ENCODE measurements at regions not wholly inside any gene's neighbourhood (a gene's known extent, or its start where the extent isn't known, plus 50 kb on each side); places are given as distances from the start of the nearest gene placed in this dataset.

DNA sequence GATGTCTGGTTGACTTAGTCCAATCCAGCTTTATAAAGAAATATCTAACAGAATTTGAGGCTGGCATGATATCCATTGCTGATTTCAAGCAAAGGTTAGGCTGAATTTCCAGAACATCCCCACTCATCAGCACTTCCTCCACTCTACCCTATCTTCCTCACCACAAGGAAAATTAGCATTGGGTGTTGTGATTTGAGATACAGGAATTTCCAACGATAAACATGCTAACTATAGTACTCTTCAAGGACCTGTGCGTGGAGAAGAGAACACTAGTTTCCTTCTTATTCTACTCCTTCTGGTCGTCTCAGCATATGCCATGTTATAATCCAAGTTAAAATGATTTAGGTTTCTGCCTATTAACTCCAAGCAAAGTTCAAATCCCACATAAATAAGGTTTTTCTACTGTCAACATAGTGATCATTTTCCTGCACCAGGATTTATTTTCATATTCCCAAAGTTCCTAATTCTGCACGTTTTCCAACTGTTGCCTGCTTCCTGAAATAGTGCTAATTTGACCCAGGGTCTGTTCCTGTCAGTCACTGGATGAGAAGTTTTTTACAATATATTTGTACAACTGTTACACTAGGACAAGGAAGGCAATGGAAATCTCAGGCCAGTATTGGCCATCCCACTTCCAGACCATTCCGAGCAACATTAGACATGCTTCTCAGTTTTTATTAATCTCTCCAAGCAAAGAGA, 177.6 kb upstream of the EDNRA start:
- Histone ChIP-seq H3K9me3 (no peaks in the 10 kb centered on the region), H3K4me3 (ENCODE audit: control insufficient read depth in 1 of 2, extremely low read depth in 1 of 2, low read length in 1 of 2) (no peak overlapping the region), H3K4me1 (ENCODE audit: control insufficient read depth in 1 of 2, extremely low read depth in 1 of 2, insufficient read depth in 2 of 2, low read length in 2 of 2) (no peaks in the 10 kb centered on the region), H3K36me3 (ENCODE audit: control insufficient read depth in 2 of 2, extremely low read depth in 1 of 2, insufficient read depth in 1 of 2, low read length in 1 of 2) (no peaks in the 10 kb centered on the region), H3K27ac (ENCODE audit: low read length) (no peak overlapping the region), H3K27me3 (replicated peaks in 1 of 2; ENCODE audit: control insufficient read depth in 2 of 2, extremely low read depth in 1 of 2, insufficient read depth in 2 of 2, low read length in 1 of 2) (no peaks in the 10 kb centered on the region)
- Mint-ChIP-seq H3K4me1 (no peaks in the 10 kb centered on the region), H3K36me3 (no peaks in the 10 kb centered on the region), H3K27me3 (no peaks in the 10 kb centered on the region), H3K27ac (no peak overlapping the region), H3K4me3 (no peak overlapping the region), H3K9me3 (no peaks in the 10 kb centered on the region)
- ChIA-PET CTCF (interaction anchor here in 1 of 2 donors (0.5 kb wide), 1 partner anchor 203 kb away, joined by 4 read pairs; no protein-coding TSS in a partner anchor), POLR2A (interaction anchor here in 1 of 2 donors (0.6 kb wide), 1 partner anchor 49 kb away, joined by 3 read pairs; no protein-coding TSS in a partner anchor)
- DNase-seq (no peak), ATAC-seq (replicated peaks in 1 of 4) (no peak)
- WGBS (ENCODE audit: insufficient coverage) = 90% methylated on average over 2 of the region's 5 CpGs

- no peaks in the 10 kb centered on the region for H3K4me1 ChIP-seq (ENCODE audit: control insufficient read depth in 1 of 2, extremely low read depth in 1 of 2, insufficient read depth in 2 of 2, low read length in 2 of 2)
- no peak for DNase-seq
- no peaks in the 10 kb centered on the region for H3K36me3 ChIP-seq (ENCODE audit: control insufficient read depth in 2 of 2, extremely low read depth in 1 of 2, insufficient read depth in 1 of 2, low read length in 1 of 2)
- no peaks in the 10 kb centered on the region for H3K9me3 Mint-ChIP-seq
- H3K4me3 ChIP-seq (ENCODE audit: control insufficient read depth in 1 of 2, extremely low read depth in 1 of 2, low read length in 1 of 2) = no peak overlapping the region
- POLR2A ChIA-PET = no interaction called here
- H3K4me3 Mint-ChIP-seq = no peak overlapping the region
- H3K27me3 Mint-ChIP-seq = no peaks in the 10 kb centered on the region
- no peaks in the 10 kb centered on the region for H3K27me3 ChIP-seq (replicated peaks in 1 of 2; ENCODE audit: control insufficient read depth in 2 of 2, extremely low read depth in 1 of 2, insufficient read depth in 2 of 2, low read length in 1 of 2)
- H3K27ac Mint-ChIP-seq = no peak overlapping the region
- CTCF ChIA-PET = no interaction called here
- H3K27ac ChIP-seq (ENCODE audit: low read length) = no peak overlapping the region
- no CpG with 5 or more reads among the region's 3 CpGs for WGBS (ENCODE audit: insufficient coverage)
- ATAC-seq (replicated peaks in 1 of 4) = no peak
- no peaks in the 10 kb centered on the region for H3K9me3 ChIP-seq
- no peaks in the 10 kb centered on the region for H3K36me3 Mint-ChIP-seq
- no peaks in the 10 kb centered on the region for H3K4me1 Mint-ChIP-seq
These were observed 177.0 kb upstream of the EDNRA start for GRCh38 chr4:147303873-147304229.

DNA sequence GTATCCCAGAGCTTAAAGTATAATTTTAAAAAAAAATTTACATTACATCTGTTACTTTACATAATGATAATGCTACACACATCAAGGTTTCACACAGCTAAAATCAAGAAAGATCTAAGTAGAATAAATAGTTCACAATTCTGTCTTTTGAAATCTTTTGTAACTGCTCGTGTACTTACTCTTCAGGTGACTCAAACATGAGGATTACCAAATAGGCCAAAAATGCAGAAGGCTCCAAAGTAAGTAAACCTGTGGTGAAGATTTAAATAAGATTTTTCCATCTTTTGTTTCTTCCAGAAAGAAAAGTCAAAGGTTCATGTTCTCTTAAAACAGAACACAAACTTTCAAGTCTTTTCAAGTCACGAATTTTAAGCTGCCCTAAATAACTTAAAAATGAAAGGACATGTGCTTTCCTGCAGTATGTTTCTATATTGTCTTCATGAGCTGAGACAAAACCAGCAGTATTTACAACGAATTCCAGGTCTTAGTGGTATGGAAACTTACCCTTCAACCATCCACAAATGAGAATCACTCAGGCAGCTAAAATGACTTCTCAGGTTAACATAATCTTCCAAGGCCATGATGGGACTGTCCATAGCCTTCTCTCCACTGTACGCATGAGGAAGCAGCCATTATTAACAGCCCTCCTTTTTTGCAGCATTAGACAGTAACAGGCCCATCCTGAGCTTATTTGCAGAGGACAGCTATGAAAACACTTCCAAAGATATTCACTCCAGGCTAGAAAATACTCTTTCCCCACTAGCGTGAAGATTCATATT, 172.8 kb upstream of the EDNRA start:
- Histone ChIP-seq H3K27ac (ENCODE audit: low read length) (no peak overlapping the region), H3K4me3 (ENCODE audit: control insufficient read depth in 1 of 2, extremely low read depth in 1 of 2, low read length in 1 of 2) (no peak overlapping the region), H3K36me3 (ENCODE audit: control insufficient read depth in 2 of 2, extremely low read depth in 1 of 2, insufficient read depth in 1 of 2, low read length in 1 of 2) (no peaks in the 10 kb centered on the region), H3K9me3 (no peaks in the 10 kb centered on the region), H3K4me1 (ENCODE audit: control insufficient read depth in 1 of 2, extremely low read depth in 1 of 2, insufficient read depth in 2 of 2, low read length in 2 of 2) (no peaks in the 10 kb centered on the region), H3K27me3 (replicated peaks in 1 of 2; ENCODE audit: control insufficient read depth in 2 of 2, extremely low read depth in 1 of 2, insufficient read depth in 2 of 2, low read length in 1 of 2) (no peaks in the 10 kb centered on the region)
- H3K4me3 Mint-ChIP-seq = no peak overlapping the region
- ATAC-seq (replicated peaks in 1 of 4) (no peak), DNase-seq (no peak)
- H3K36me3 Mint-ChIP-seq = no peaks in the 10 kb centered on the region
- 78% methylated on average over 3 of the region's 5 CpGs for WGBS (ENCODE audit: insufficient coverage)
- CTCF ChIA-PET = no interaction called here
- H3K9me3 Mint-ChIP-seq = no peaks in the 10 kb centered on the region
- H3K27me3 Mint-ChIP-seq = no peaks in the 10 kb centered on the region
- POLR2A ChIA-PET = no interaction called here
- H3K4me1 Mint-ChIP-seq = no peaks in the 10 kb centered on the region
- no peak overlapping the region for H3K27ac Mint-ChIP-seq

DNA sequence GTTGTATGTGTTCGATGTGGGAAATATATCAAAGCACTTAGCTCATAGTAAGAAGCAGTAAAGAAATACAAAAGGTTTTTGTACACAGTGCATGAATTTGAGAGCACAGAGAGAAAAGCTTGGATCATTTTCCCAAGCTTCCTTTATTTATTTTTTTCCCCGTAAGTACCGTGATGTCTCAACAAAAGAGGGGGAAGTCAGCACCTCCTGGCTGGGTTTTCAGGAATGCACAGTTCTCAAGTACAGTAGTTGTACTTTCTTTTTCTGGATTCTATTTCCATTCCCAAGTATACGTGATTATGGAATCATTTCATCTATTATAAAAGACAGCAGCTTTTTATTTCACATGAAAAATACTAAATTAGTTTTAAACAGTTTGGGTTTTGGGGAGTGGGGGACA, 171.5 kb upstream of the EDNRA start:
- ATAC-seq (replicated peaks in 1 of 4) (no peak), DNase-seq (no peak)
- no CpG with 5 or more reads among the region's 4 CpGs for WGBS (ENCODE audit: insufficient coverage)
- Histone ChIP-seq H3K27ac (ENCODE audit: low read length) (no peak overlapping the region), H3K36me3 (ENCODE audit: control insufficient read depth in 2 of 2, extremely low read depth in 1 of 2, insufficient read depth in 1 of 2, low read length in 1 of 2) (no peaks in the 10 kb centered on the region), H3K4me1 (ENCODE audit: control insufficient read depth in 1 of 2, extremely low read depth in 1 of 2, insufficient read depth in 2 of 2, low read length in 2 of 2) (no peaks in the 10 kb centered on the region), H3K27me3 (replicated peaks in 1 of 2; ENCODE audit: control insufficient read depth in 2 of 2, extremely low read depth in 1 of 2, insufficient read depth in 2 of 2, low read length in 1 of 2) (no peaks in the 10 kb centered on the region), H3K4me3 (ENCODE audit: control insufficient read depth in 1 of 2, extremely low read depth in 1 of 2, low read length in 1 of 2) (no peak overlapping the region), H3K9me3 (no peaks in the 10 kb centered on the region)
- Mint-ChIP-seq H3K36me3 (no peaks in the 10 kb centered on the region), H3K27me3 (no peaks in the 10 kb centered on the region), H3K4me1 (no peaks in the 10 kb centered on the region), H3K27ac (no peak overlapping the region), H3K9me3 (no peaks in the 10 kb centered on the region), H3K4me3 (no peak overlapping the region)
- ChIA-PET CTCF (no interaction called here), POLR2A (interaction anchor here in 1 of 2 donors (0.6 kb wide), 1 partner anchor 13 kb away, joined by 3 read pairs; no protein-coding TSS in a partner anchor)

DNA sequence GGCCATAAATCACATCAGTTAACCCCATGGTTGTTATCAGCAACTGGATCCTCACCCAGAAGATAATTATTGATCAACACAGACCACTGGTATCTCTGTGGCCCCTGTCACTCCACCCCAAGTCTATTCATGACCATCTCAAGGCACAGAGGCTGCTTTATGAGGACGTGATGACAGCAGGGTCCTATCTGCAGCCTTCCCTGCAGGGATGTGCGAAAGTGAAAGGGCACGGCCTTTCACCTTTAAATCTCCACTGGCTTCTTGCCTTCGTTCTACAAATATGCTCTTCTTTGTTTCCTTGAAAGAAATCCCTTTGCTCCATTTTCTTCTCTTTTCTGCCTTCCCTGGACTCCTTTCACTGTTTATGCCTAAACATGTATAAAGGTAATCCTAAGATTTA, 170.6 kb upstream of the EDNRA start:
- Mint-ChIP-seq H3K9me3 (no peaks in the 10 kb centered on the region), H3K4me1 (no peaks in the 10 kb centered on the region), H3K36me3 (no peaks in the 10 kb centered on the region), H3K27me3 (no peaks in the 10 kb centered on the region), H3K27ac (no peak overlapping the region), H3K4me3 (no peak overlapping the region)
- DNase-seq (no peak), ATAC-seq (replicated peaks in 1 of 4) (no peak)
- 50% methylated on average over 2 of the region's 4 CpGs for WGBS (ENCODE audit: insufficient coverage)
- POLR2A ChIA-PET = no interaction called here
- H3K36me3 ChIP-seq (ENCODE audit: control insufficient read depth in 2 of 2, extremely low read depth in 1 of 2, insufficient read depth in 1 of 2, low read length in 1 of 2) = no peaks in the 10 kb centered on the region
- no peaks in the 10 kb centered on the region for H3K27me3 ChIP-seq (replicated peaks in 1 of 2; ENCODE audit: control insufficient read depth in 2 of 2, extremely low read depth in 1 of 2, insufficient read depth in 2 of 2, low read length in 1 of 2)
- H3K4me3 ChIP-seq (ENCODE audit: control insufficient read depth in 1 of 2, extremely low read depth in 1 of 2, low read length in 1 of 2) = no peak overlapping the region
- no peaks in the 10 kb centered on the region for H3K9me3 ChIP-seq
- no peak overlapping the region for H3K27ac ChIP-seq (ENCODE audit: low read length)
- H3K4me1 ChIP-seq (ENCODE audit: control insufficient read depth in 1 of 2, extremely low read depth in 1 of 2, insufficient read depth in 2 of 2, low read length in 2 of 2) = no peaks in the 10 kb centered on the region
- CTCF ChIA-PET = no interaction called here

DNA sequence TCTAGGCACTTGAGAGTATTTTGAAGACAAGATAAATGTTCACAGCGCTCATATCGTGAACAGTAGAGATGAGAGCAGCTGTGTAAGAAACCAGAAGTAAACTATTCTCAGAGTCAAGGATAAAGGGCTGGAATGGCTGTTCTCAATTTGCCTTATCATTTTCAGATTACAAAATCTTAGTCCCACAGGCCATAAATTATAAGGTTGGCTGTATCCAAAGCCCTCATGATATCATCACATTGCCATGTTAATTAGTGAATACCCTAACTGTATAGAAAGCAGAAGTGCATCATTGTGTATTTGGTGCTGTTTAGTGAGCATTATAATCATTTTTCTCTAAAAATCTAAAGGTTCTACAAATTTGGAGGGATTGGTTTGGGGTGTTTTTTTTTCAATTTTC, 168.9 kb upstream of the EDNRA start:
- Mint-ChIP-seq H3K36me3 (no peaks in the 10 kb centered on the region), H3K27ac (no peak overlapping the region), H3K4me1 (no peaks in the 10 kb centered on the region), H3K4me3 (no peak overlapping the region), H3K27me3 (no peaks in the 10 kb centered on the region), H3K9me3 (no peaks in the 10 kb centered on the region)
- no CpG with 5 or more reads among the region's 2 CpGs for WGBS (ENCODE audit: insufficient coverage)
- Histone ChIP-seq H3K27ac (ENCODE audit: low read length) (no peak overlapping the region), H3K36me3 (ENCODE audit: control insufficient read depth in 2 of 2, extremely low read depth in 1 of 2, insufficient read depth in 1 of 2, low read length in 1 of 2) (no peaks in the 10 kb centered on the region), H3K4me1 (ENCODE audit: control insufficient read depth in 1 of 2, extremely low read depth in 1 of 2, insufficient read depth in 2 of 2, low read length in 2 of 2) (no peaks in the 10 kb centered on the region), H3K4me3 (ENCODE audit: control insufficient read depth in 1 of 2, extremely low read depth in 1 of 2, low read length in 1 of 2) (no peak overlapping the region), H3K9me3 (no peaks in the 10 kb centered on the region), H3K27me3 (replicated peaks in 1 of 2; ENCODE audit: control insufficient read depth in 2 of 2, extremely low read depth in 1 of 2, insufficient read depth in 2 of 2, low read length in 1 of 2) (no peaks in the 10 kb centered on the region)
- ChIA-PET CTCF (no interaction called here), POLR2A (no interaction called here)
- DNase-seq (no peak), ATAC-seq (replicated peaks in 1 of 4) (no peak)
